NB4 (cell line): ENCODE measurements at regions not wholly inside any gene's neighbourhood (a gene's known extent, or its start where the extent isn't known, plus 50 kb on each side); places are given as distances from the start of the nearest gene placed in this dataset.

Source experiments
- DNase-seq: peaks from one replicate; pipeline ENCODE4 v3.0.0; 2010; ENCODE audit warnings: low read depth
- H3K4me3 ChIP-seq: one replicate; pipeline ENCODE4 v1.5.1; 2011; ENCODE audit warnings: mild to moderate bottlenecking, low read depth, low read length, moderate library complexity
- MYC ChIP-seq: IDR thresholded peaks from 2 replicates; pipeline ENCODE4 v1.6.1; 2011; ENCODE audit warnings: low read depth, low read length
- POLR2A ChIP-seq: IDR thresholded peaks from 2 replicates; pipeline ENCODE4 v1.6.1; 2011; ENCODE audit warnings: mild to moderate bottlenecking; ENCODE audit not compliant: insufficient read length; ENCODE audit errors: extremely low read depth
- TF ChIP-seq, protein P1 (sequence below): IDR thresholded peaks from one replicate; pipeline ENCODE4 v1.5.1; 2012; ENCODE audit warnings: low read depth, low read length
- TF ChIP-seq, protein P2 (sequence below): IDR thresholded peaks from 2 replicates; pipeline ENCODE4 v1.6.1; 2011; ENCODE audit warnings: low read depth, low read length

GRCh38 chr4:35684755-35685154 is 559.6 kb downstream of the ARAP2 start:
- no peak for DNase-seq
- TF ChIP-seq POLR2A: no peak
- TF ChIP-seq, protein P1, sequence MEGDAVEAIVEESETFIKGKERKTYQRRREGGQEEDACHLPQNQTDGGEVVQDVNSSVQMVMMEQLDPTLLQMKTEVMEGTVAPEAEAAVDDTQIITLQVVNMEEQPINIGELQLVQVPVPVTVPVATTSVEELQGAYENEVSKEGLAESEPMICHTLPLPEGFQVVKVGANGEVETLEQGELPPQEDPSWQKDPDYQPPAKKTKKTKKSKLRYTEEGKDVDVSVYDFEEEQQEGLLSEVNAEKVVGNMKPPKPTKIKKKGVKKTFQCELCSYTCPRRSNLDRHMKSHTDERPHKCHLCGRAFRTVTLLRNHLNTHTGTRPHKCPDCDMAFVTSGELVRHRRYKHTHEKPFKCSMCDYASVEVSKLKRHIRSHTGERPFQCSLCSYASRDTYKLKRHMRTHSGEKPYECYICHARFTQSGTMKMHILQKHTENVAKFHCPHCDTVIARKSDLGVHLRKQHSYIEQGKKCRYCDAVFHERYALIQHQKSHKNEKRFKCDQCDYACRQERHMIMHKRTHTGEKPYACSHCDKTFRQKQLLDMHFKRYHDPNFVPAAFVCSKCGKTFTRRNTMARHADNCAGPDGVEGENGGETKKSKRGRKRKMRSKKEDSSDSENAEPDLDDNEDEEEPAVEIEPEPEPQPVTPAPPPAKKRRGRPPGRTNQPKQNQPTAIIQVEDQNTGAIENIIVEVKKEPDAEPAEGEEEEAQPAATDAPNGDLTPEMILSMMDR: no peak
- no peak for TF ChIP-seq MYC
- TF ChIP-seq, protein P2, sequence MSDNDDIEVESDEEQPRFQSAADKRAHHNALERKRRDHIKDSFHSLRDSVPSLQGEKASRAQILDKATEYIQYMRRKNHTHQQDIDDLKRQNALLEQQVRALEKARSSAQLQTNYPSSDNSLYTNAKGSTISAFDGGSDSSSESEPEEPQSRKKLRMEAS: no peak
- no peak overlapping the region for H3K4me3 ChIP-seq

GRCh38 chr4:35689870-35690269 is 554.4 kb downstream of the ARAP2 start:
- no peak overlapping the region for H3K4me3 ChIP-seq
- DNase-seq: no peak

DNA sequence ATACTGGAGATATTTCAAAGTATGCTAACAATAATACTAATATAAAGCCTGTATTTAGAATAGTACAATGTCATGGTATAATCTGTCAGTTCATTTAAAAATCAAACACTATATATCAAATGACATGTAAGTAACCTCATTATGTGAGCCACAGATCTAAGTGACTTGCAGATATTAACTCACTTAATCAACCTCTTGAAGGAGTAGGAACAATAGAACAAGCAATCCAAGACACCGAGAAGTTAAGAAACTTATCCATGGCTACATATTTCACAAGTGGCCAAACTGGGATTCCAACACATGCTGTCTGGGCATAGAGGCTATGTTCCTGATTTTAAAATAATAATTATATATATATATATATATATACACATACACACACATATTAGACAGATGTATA is 554.0 kb downstream of the ARAP2 start:
- TF ChIP-seq POLR2A: no peak
- TF ChIP-seq, protein P1: no peak
- TF ChIP-seq, protein P2: no peak
- TF ChIP-seq MYC: no peak
- no peak overlapping the region for H3K4me3 ChIP-seq
- no peak for DNase-seq

More at GRCh38 chr4:35689870-35690269, 554.4 kb downstream of the ARAP2 start:
- TF ChIP-seq, protein P1: no peak
- TF ChIP-seq, protein P2: no peak
- TF ChIP-seq MYC (no peak), POLR2A (no peak)

DNA sequence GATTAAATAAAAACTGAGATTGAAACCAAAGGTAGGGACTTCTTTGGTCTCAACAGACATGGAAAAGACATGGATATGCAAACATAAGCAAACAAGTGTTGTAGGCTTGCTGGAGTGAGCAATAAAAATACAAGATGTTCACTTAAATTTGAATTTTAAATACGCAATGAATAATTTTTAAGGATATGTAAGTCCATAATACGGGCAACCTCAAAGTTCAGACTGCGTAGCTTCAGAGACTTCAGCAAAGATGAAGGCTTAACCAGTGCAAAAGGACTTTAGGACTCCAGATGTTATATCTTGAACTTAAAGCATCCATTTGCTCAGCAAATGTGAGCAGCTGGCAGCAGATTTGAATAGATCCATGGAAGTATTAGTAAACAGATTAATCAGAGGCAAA is 549.3 kb downstream of the ARAP2 start:
- no peak for DNase-seq
- H3K4me3 ChIP-seq: no peak overlapping the region
- TF ChIP-seq MYC (no peak), POLR2A (no peak)
- TF ChIP-seq, protein P1: no peak
- TF ChIP-seq, protein P2: no peak

GRCh38 chr4:35695421-35695820 is 548.9 kb downstream of the ARAP2 start:
- TF ChIP-seq, protein P2: no peak
- TF ChIP-seq POLR2A (no peak), MYC (no peak)
- TF ChIP-seq, protein P1: no peak
- H3K4me3 ChIP-seq: no peak overlapping the region
- no peak for DNase-seq

- TF ChIP-seq POLR2A (no peak), MYC (no peak)
- TF ChIP-seq, protein P1: no peak
- TF ChIP-seq, protein P2: no peak
- no peak for DNase-seq
- H3K4me3 ChIP-seq: no peak overlapping the region
These were observed 547.0 kb downstream of the ARAP2 start for GRCh38 chr4:35697210-35697736.
